SK-N-SH (cell line): ENCODE measurements at regions not wholly inside any gene's neighbourhood (a gene's known extent, or its start where the extent isn't known, plus 50 kb on each side); places are given as distances from the start of the nearest gene placed in this dataset.

ENCODE experiments used
- CTCF ChIA-PET: fragments of 300-600, 350-600 bp; formaldehyde crosslinking; extraction: SDS; loops from one replicate; lab custom pipeline; 2021; lab: Yijun Ruan, JAX
- POLR2A ChIA-PET: fragments of 350-600 bp; sonication (Branson Sonifier 250); formaldehyde crosslinking; extraction: SDS; loops from one replicate; lab custom pipeline; 2020; ENCODE audit warnings: antibody characterized with exemption, inconsistent platforms; lab: Yijun Ruan, JAX
- DNase-seq: peaks from one replicate; pipeline ENCODE4 v3.0.0; 2012
- H2AFZ ChIP-seq: fragments of 200-600 bp; sonication (generic); 2 replicates; pipeline ENCODE4 v1.8.1; 2016; ENCODE audit warnings: antibody characterized with exemption, mild to moderate bottlenecking, low read depth
- H3F3A ChIP-seq: fragments of 200-600 bp; sonication (generic); replicated peaks from 2 replicates; pipeline ENCODE3; 2016; ENCODE audit warnings: antibody characterized with exemption, mild to moderate bottlenecking; ENCODE audit not compliant: insufficient read depth
- H3K27ac ChIP-seq, 2 experiments: fragments of 200-500 bp in 1 of 2; fragments of 200-600 bp in 1 of 2; sonication (Bioruptor generic) in 1 of 2; sonication (generic), shearing (Covaris generic) in 1 of 2; 2 replicates each; pipeline versions ENCODE4 v1.5.1 to v1.6.1; 2014 to 2016; ENCODE audit warnings: low read depth in 2 of 2, inconsistent platforms in 1 of 2, low read length in 1 of 2, mild to moderate bottlenecking in 1 of 2, mixed read lengths in 1 of 2
- H3K27me3 ChIP-seq: fragments of 200-600 bp; sonication (generic), shearing (Covaris generic); 2 replicates; pipeline ENCODE4 v1.6.1; 2016; ENCODE audit warnings: mixed run types; ENCODE audit not compliant: insufficient read depth
- H3K36me3 ChIP-seq, 2 experiments: fragments of 200-500 bp in 1 of 2; fragments of 200-600 bp in 1 of 2; sonication (Bioruptor generic) in 1 of 2; sonication (generic) in 1 of 2; replicated peaks in 1 of 2; 2 replicates each; pipeline versions ENCODE3 to v1.5.1; 2014 to 2016; ENCODE audit warnings: low read length in 1 of 2, mild to moderate bottlenecking in 1 of 2; ENCODE audit not compliant: insufficient read depth in 2 of 2, control insufficient read depth in 1 of 2
- H3K4me1 ChIP-seq, 2 experiments: fragments of 200-500 bp in 1 of 2; fragments of 200-600 bp in 1 of 2; sonication (Bioruptor generic) in 1 of 2; sonication (generic), shearing (Covaris generic) in 1 of 2; 2 replicates each; pipeline versions ENCODE4 v1.5.1 to v1.6.1; 2014 to 2016; ENCODE audit warnings: low read depth in 1 of 2, low read length in 1 of 2, mixed run types in 1 of 2; ENCODE audit not compliant: insufficient read depth in 2 of 2, control insufficient read depth in 1 of 2
- H3K4me2 ChIP-seq: fragments of 200-600 bp; sonication (generic), shearing (Covaris generic); 2 replicates; pipeline ENCODE4 v1.6.1; 2017; ENCODE audit warnings: mixed run types
- H3K4me3 ChIP-seq, 2 experiments: fragments of 200-500 bp in 1 of 2; fragments of 200-600 bp in 1 of 2; sonication (Bioruptor generic) in 1 of 2; sonication (generic), shearing (Covaris generic) in 1 of 2; 2 replicates each; pipeline versions ENCODE4 v1.5.1 to v1.8.1; 2014 to 2016; ENCODE audit warnings: low read depth in 2 of 2, inconsistent platforms in 1 of 2, low read length in 1 of 2, mild to moderate bottlenecking in 1 of 2, mixed read lengths in 1 of 2, moderate library complexity in 1 of 2
- H3K79me2 ChIP-seq: fragments of 200-600 bp; sonication (generic); 2 replicates; pipeline ENCODE4 v1.8.1; 2017; ENCODE audit warnings: mild to moderate bottlenecking; ENCODE audit not compliant: insufficient read depth
- H3K9ac ChIP-seq: fragments of 200-600 bp; sonication (generic); 2 replicates; pipeline ENCODE4 v1.6.1; 2017; ENCODE audit warnings: mixed run types
- H3K9me2 ChIP-seq: fragments of 200-600 bp; sonication (generic); 2 replicates; pipeline ENCODE4 v1.6.1; 2017; ENCODE audit warnings: mixed run types
- H3K9me3 ChIP-seq: fragments of 200-600 bp; sonication (generic); 2 replicates; pipeline ENCODE4 v1.6.1; 2017; ENCODE audit warnings: mixed run types, mild to moderate bottlenecking, moderate library complexity
- H4K20me1 ChIP-seq: fragments of 200-600 bp; sonication (generic); 2 replicates; pipeline ENCODE4 v1.6.1; 2017; ENCODE audit warnings: mild to moderate bottlenecking, mixed run types; ENCODE audit not compliant: insufficient read depth
- CHD2 ChIP-seq: fragments of 150-350 bp; IDR thresholded peaks from 2 replicates; pipeline ENCODE4 v1.6.1; 2018; ENCODE audit warnings: low read length; ENCODE audit not compliant: partially characterized antibody
- CTCF ChIP-seq: fragments of 200-600 bp; sonication (generic); IDR thresholded peaks from 2 replicates; pipeline ENCODE4 v1.6.1; 2017; ENCODE audit warnings: antibody characterized with exemption, mild to moderate bottlenecking, moderate library complexity
- ELF1 ChIP-seq: IDR thresholded peaks from 2 replicates; pipeline ENCODE4 v1.4.0; 2012
- EP300 ChIP-seq, 2 experiments: IDR thresholded peaks; 2 replicates each; pipeline versions ENCODE4 v1.4.0 to v1.6.1; 2012; ENCODE audit warnings: borderline replicate concordance in 1 of 2, low read depth in 1 of 2, low read length in 1 of 2
- FOXM1 ChIP-seq: IDR thresholded peaks from 2 replicates; pipeline ENCODE4 v1.4.0; 2012; ENCODE audit warnings: low read depth, mild to moderate bottlenecking
- NRF1 ChIP-seq: IDR thresholded peaks from 2 replicates; pipeline ENCODE4 v1.6.1; 2012; ENCODE audit warnings: low read depth, mild to moderate bottlenecking, low read length
- POLR2AphosphoS5 ChIP-seq: IDR thresholded peaks from 2 replicates; pipeline ENCODE4 v1.6.1; 2012; ENCODE audit warnings: low read depth, low read length
- RCOR1 ChIP-seq: fragments of 150-350 bp; IDR thresholded peaks from 2 replicates; pipeline ENCODE4 v1.6.1; 2017; ENCODE audit warnings: antibody characterized with exemption, low read length
- RFX5 ChIP-seq: IDR thresholded peaks from 2 replicates; pipeline ENCODE4 v1.6.1; 2012; ENCODE audit warnings: mild to moderate bottlenecking, improper control_type of control experiment, low read length
- RXRA ChIP-seq: IDR thresholded peaks from 2 replicates; pipeline ENCODE4 v1.4.0; 2012; ENCODE audit warnings: low read depth, mild to moderate bottlenecking, borderline replicate concordance
- SIN3A ChIP-seq: IDR thresholded peaks from 2 replicates; pipeline ENCODE4 v1.6.1; 2012; ENCODE audit warnings: low read depth, mild to moderate bottlenecking, low read length, moderate library complexity, borderline replicate concordance
- SMC3 ChIP-seq: IDR thresholded peaks from 2 replicates; pipeline ENCODE4 v1.6.1; 2012; ENCODE audit warnings: low read depth, low read length, improper control_type of control experiment
- TAF1 ChIP-seq: IDR thresholded peaks from 2 replicates; pipeline ENCODE4 v1.6.1; 2012; ENCODE audit warnings: low read depth, mild to moderate bottlenecking, low read length, moderate library complexity, borderline replicate concordance
- TCF12 ChIP-seq: IDR thresholded peaks from 2 replicates; pipeline ENCODE4 v1.4.0; 2012
- TEAD4 ChIP-seq: IDR thresholded peaks from 2 replicates; pipeline ENCODE4 v1.4.0; 2012; ENCODE audit warnings: mild to moderate bottlenecking, borderline replicate concordance; ENCODE audit not compliant: insufficient read depth
- USF1 ChIP-seq: IDR thresholded peaks from 2 replicates; pipeline ENCODE4 v1.4.0; 2012; ENCODE audit warnings: low read depth, borderline replicate concordance
- USF2 ChIP-seq: fragments of 150-350 bp; IDR thresholded peaks from 2 replicates; pipeline ENCODE4 v1.6.1; 2017; ENCODE audit warnings: antibody characterized with exemption, low read length, low read depth, borderline replicate concordance
- YY1 ChIP-seq: IDR thresholded peaks from 2 replicates; pipeline ENCODE4 v1.4.0; 2012; ENCODE audit warnings: low read depth, mild to moderate bottlenecking
- WGBS: methylation state at CpG from one replicate; pipeline ENCODE4 v1.1.6; 2017; ENCODE audit warnings: low lambda C conversion rate; 5-methylcytosine and 5-hydroxymethylcytosine counted together

GRCh38 chr1:88463401-88463985, 220.6 kb upstream of the PKN2 start:
- H3K9ac ChIP-seq = no peak overlapping the region
- TF ChIP-seq EP300 (IDR thresholded peaks at IDR 0.05; ENCODE audit: borderline replicate concordance in 1 of 2, low read depth in 1 of 2, low read length in 1 of 2) = no peak
- no peak for TF ChIP-seq TEAD4
- H3K4me1 ChIP-seq = no peaks in the 10 kb centered on the region; a peak in 1 of 4 replicates
- 65% methylated on average over 7 of the region's 7 CpGs for WGBS
- no peaks in the 10 kb centered on the region for H3K9me3 ChIP-seq
- no peak overlapping the region; the same call in 1 of the 2 replicates for H2AFZ ChIP-seq
- CTCF ChIA-PET = no interaction called here
- H3K27ac ChIP-seq = no peak overlapping the region
- POLR2A ChIA-PET = no interaction called here
- H3F3A ChIP-seq = peaks cover 5% of the 10 kb centered on the region
- no peak for DNase-seq
- no peaks in the 10 kb centered on the region for H3K79me2 ChIP-seq
- no peaks in the 10 kb centered on the region for H3K36me3 ChIP-seq
- no peaks in the 10 kb centered on the region for H3K9me2 ChIP-seq
- H3K4me3 ChIP-seq = no peak overlapping the region
- H3K4me2 ChIP-seq = peak overlapping the region; percentile 81; the same call in 1 of the 2 replicates
- H3K27me3 ChIP-seq = peaks cover 6% of the 10 kb centered on the region; the same call in 1 of the 2 replicates
- no peaks in the 10 kb centered on the region for H4K20me1 ChIP-seq

- Histone ChIP-seq H3K9me3 (no peaks in the 10 kb centered on the region), H3K27ac (no peak overlapping the region), H3K4me1 (no peaks in the 10 kb centered on the region; a peak in 1 of 4 replicates), H3K36me3 (no peaks in the 10 kb centered on the region), H3K9ac (no peak overlapping the region)
- TF ChIP-seq TEAD4 (no peak), ELF1 (no peak), SMC3 (no peak), EP300 (IDR thresholded peaks at IDR 0.05; ENCODE audit: borderline replicate concordance in 1 of 2, low read depth in 1 of 2, low read length in 1 of 2) (no peak), SIN3A (no peak), TCF12 (no peak), CHD2 (no peak), CTCF (no peak), NRF1 (no peak), RFX5 (no peak), RXRA (no peak), USF2 (no peak), TAF1 (no peak), FOXM1 (no peak), YY1 (no peak), RCOR1 (no peak), POLR2AphosphoS5 (no peak), USF1 (no peak)
- TF ChIP-seq, all 33 proteins: peak for 0
- Histone ChIP-seq H3F3A (peaks cover 5% of the 10 kb centered on the region), H2AFZ (no peak overlapping the region), H3K4me3 (no peak overlapping the region), H3K79me2 (no peaks in the 10 kb centered on the region), H3K27me3 (peaks cover 6% of the 10 kb centered on the region; the same call in 1 of the 2 replicates), H3K9me2 (no peaks in the 10 kb centered on the region), H3K4me2 (no peak overlapping the region), H4K20me1 (no peaks in the 10 kb centered on the region)
- CTCF ChIA-PET = no interaction called here
- 21% methylated on average over 4 of the region's 4 CpGs for WGBS
- no peak for DNase-seq
- POLR2A ChIA-PET = no interaction called here
Measured at GRCh38 chr1:88466011-88466410, 218.1 kb upstream of the PKN2 start.
